T-helper 1 cell (primary cell): ENCODE measurements at regions not wholly inside any gene's neighbourhood (a gene's known extent, or its start where the extent isn't known, plus 50 kb on each side); places are given as distances from the start of the nearest gene placed in this dataset.

Source experiments
- DNase-seq, 5 donors: peaks; one replicate each; pipeline ENCODE4 v3.0.0-alpha.2; 2012 to 2020

- no peak for DNase-seq
These were observed 122.0 kb upstream of the COPS8 start for GRCh38 chr2:236963631-236964182.

GRCh38 chr2:236964291-236964690 lies 121.4 kb upstream of the COPS8 start:
- DNase-seq, result no peak

GRCh38 chr2:236965021-236965840 lies 120.5 kb upstream of the COPS8 start:
- DNase-seq, result no peak

- no peak for DNase-seq
These were observed 119.9 kb upstream of the COPS8 start for GRCh38 chr2:236965841-236966096.

GRCh38 chr2:236967499-236967783 lies 118.2 kb upstream of the COPS8 start:
- DNase-seq, result no peak

- peak in 4 of 5 donors; percentile 22 to 30 (median 24) for DNase-seq
These were observed 117.4 kb upstream of the COPS8 start for GRCh38 chr2:236968101-236968879.

GRCh38 chr2:236968880-236969534 lies 116.7 kb upstream of the COPS8 start:
- DNase-seq, result no peak

- DNase-seq, result peak in 1 of 5 donors; percentile 8
These were observed 115.7 kb upstream of the COPS8 start for GRCh38 chr2:236969767-236970655.

- no peak for DNase-seq
These were observed 115.1 kb upstream of the COPS8 start for GRCh38 chr2:236970656-236971010.

GRCh38 chr2:236971131-236971821 lies 114.4 kb upstream of the COPS8 start:
- no peak for DNase-seq

GRCh38 chr2:236971919-236972381 lies 113.7 kb upstream of the COPS8 start:
- no peak for DNase-seq

- DNase-seq, result no peak
These were observed 113.0 kb upstream of the COPS8 start for GRCh38 chr2:236972491-236973342.

- DNase-seq, result no peak
These were observed 112.2 kb upstream of the COPS8 start for GRCh38 chr2:236973343-236973980.

- DNase-seq, result no peak
These were observed 111.5 kb upstream of the COPS8 start for GRCh38 chr2:236974148-236974547.

- no peak for DNase-seq
These were observed 110.9 kb upstream of the COPS8 start for GRCh38 chr2:236974752-236975151.

GRCh38 chr2:236975766-236976165 lies 109.9 kb upstream of the COPS8 start:
- no peak for DNase-seq

GRCh38 chr2:236976266-236977062 lies 109.2 kb upstream of the COPS8 start:
- DNase-seq, result no peak

- DNase-seq, result no peak
These were observed 108.4 kb upstream of the COPS8 start for GRCh38 chr2:236977063-236977851.
